Stimulated activated CD4-positive, alpha-beta T cell treated with anti-CD3 and anti-CD28 coated beads, Interleukin-4, amount 100 ng/mL, for 1 hour (primary cell): ENCODE measurements at regions not wholly inside any gene's neighbourhood (a gene's known extent, or its start where the extent isn't known, plus 50 kb on each side); places are given as distances from the start of the nearest gene placed in this dataset.
"Not testable (repeated sequence)": the region's sequence is repeated elsewhere in the genome, so short reads cannot be mapped to it uniquely, and the experiment has no call there.

Experiments used
- DNase-seq: peaks from one replicate; pipeline ENCODE4 v3.0.0-alpha.2; 2020

DNA sequence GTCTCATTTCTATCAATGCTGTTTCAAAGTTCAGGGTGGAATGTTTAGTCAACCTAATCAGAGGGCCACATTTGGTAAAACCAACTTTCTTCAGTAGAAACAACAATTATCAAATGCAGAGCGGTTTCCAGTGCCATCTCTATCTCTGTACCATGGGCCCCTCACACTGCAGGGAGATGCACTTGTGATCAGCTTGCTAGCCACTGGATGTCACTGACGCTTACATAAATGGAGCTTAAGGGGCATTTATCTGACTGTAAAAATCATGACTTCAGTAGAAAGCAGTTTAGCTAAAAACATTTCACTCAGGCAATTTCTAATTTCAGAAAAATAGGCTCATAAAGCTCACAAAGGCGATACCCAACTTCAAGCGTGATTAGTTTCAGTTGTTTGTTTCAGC lies 678.0 kb downstream of the ZEB2 start:
- no peak for DNase-seq

DNA sequence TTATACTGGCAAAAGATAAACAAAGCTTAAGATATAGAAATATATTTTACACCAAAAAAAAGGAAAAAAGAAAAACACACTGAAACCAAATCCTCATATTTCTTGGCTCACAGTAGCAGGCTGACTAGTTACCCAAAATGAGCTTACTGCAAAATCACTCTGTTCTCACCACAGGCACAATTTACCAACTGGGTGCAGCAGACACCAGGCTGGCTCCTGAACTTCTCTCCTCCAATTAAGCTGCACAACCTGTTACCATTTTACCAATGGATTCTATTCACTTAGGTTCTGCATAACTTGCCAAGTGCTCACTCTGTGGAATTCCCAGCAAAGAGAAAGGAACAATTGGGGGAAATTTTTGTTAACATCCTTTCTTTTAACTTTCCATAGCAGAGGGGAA lies 679.3 kb downstream of the ZEB2 start:
- DNase-seq: no peak

DNA sequence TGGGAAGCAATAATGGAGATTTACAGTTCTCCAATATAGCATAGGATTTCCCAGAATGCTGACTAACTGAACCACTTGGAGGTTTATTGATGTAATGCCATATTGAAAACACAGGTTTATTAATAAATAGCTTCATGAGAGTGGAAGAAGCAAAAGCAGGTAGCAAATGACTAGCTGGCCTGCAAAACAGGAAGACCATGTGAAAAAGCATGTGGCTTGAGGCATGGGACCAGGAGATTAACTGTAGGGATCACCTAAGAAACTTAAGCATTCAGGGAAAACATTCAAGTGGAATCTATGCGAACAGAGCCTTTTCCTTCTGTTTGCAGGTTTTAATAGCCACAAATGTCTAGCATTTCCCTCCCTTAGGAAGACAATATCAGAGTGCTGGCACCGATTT lies 679.7 kb downstream of the ZEB2 start:
- DNase-seq: no peak

DNA sequence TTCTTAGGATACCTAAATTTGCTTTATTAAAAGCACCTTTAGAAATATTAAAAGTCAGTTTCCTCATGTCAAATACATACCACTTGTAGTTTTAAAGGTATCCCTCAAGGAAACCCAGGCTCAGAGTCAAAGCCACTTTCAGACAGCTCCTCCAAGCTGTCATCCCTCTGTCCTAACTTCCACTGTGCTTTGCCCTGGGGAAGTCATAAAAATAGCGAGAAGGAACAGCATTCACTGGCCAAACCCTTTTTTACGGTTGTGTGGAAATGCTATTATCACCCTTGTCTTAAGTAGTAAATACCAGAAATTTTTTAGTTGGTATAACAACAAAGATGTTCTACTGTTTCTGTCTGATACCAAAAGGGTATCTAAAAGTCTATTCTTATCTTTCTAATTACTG lies 680.5 kb downstream of the ZEB2 start:
- no peak for DNase-seq

DNA sequence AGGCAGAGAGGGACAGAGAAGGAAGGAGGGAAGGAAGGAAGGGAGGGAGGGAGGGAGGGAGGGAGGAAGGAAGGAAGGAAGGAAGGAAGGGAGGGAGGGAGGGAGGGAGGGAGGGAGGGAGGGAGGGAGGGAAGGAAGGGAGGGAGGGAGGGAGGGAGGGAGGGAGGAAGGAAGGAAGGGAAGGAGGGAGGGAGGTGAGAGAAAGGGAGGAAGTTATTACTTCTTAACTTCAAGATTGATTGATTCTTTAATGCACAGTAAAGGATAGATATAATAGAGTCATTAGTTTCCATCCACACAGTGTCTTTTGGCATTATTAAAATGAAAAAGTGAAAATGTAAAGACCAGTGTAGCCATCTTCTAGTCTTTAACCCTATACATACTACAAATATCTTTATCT lies 682.9 kb downstream of the ZEB2 start:
- not testable (repeated sequence) for DNase-seq

DNA sequence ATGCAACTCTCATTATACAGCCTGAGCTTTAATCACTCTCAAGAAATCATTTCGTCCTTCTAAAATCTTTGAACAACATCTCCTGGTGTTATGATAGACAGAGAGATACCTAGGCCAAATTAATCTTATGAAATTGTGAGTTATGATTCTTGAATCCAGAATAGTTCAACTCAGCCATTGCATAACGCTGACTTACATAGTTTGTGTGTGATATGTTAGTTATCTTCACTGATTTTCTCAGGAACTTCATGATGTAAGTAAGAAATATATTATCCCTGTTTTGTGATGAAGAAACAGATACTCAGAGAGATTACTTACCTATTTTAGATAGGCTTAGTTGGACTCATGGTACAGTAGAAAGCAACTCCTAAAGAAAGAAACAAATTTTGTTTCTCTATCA lies 684.4 kb downstream of the ZEB2 start:
- DNase-seq: no peak

DNA sequence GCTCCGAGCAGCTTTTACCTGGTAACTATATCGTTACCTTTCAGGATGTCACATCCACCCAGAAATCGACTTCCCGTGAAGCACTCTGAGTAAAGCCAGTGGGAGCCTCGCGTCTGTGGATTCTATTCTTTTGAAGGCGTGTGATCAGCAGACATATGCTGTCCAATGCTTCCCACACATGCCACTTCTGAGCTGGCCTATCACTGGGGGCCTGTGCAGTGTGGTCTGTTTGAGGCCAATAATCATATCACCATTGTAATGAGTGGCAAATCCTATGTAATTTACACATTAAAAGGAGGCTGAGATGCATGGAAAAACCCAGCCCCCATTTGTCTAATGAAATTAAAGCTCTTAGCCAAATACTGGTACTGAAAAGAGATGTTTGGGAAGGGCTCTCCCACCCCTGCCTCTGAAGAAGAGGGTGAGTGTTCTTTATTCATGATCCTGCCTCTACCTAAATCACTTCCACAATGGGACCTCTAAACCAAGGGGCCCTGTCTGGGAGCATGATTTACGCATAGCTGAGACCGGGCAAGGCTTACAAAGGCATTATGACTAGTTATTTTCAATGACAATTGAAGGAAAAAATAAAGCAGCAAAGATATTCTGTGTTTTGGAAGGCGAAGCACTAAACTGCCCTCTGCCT lies 686.8 kb downstream of the ZEB2 start:
- no peak for DNase-seq

DNA sequence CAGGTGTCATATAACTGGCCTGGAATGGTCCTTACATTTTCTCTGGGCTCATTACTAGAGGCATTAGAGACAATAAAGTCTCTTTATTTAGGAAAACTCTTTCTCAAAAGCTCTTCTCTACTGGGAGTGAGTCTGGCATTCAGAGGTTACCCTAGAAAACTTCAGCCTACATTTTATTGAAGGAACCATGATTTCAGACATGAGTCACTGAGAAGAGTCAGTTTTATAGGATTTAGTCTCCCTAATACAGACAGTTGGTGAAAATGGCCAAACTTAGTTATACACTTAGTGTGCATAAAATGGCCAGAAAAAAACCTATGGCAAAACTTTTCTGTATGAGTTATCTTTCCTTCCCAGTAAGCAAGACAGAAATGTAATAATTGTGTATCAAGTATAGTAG lies 689.4 kb downstream of the ZEB2 start:
- DNase-seq: no peak

DNA sequence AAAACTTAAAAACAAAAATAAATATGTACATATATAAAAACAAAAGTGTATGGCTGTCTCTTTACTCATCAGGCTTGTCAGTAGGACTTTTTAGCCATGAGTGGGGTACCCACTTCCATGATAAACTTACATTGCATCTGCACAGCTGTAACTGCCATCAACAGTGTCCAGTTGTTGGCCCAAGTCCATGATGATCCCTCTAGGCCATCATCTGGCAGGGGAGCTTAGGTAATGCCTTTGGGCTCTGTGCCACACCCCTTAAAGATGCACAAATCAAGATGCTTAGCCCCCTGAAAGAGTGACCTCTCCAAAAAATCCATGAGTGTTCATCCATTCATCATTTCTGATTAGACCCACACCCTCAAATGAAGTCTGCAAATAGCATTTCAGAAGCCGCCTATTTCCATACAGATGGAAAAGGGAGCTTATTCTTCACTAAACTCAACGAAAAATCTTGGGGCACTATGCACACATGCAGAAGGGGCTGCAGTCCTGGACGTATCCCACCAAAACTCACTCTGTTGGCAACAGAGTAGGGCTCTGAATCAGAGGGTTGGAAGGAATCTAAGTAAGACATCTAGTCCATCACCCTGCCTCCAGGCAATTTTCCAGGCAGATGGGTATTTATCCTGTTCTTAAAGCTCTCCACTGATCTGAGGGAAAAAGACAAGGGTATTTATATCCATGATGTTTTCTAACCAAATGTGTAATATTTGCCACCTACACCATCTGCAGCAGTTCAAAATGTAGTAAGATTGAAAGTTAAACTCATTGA lies 691.0 kb downstream of the ZEB2 start:
- DNase-seq: no peak

DNA sequence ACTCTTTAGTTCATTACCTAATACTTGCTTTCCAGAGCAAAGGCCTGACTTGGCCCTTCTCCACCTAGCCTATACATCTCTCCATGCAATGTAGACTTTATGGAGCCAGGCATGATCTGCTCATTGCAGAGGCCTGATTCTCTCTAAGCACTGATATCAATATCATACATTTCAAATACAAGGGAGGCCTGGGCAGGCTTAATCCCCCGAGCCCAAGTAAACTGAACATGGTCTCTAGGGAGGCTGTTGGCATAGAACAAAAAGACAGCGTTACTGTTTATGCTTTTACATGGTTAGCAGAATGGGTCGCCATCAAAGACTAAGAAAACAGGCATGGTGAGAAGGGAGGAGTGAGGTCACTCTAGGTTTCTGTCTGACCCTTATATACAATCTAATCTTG lies 695.1 kb downstream of the ZEB2 start:
- no peak for DNase-seq

DNA sequence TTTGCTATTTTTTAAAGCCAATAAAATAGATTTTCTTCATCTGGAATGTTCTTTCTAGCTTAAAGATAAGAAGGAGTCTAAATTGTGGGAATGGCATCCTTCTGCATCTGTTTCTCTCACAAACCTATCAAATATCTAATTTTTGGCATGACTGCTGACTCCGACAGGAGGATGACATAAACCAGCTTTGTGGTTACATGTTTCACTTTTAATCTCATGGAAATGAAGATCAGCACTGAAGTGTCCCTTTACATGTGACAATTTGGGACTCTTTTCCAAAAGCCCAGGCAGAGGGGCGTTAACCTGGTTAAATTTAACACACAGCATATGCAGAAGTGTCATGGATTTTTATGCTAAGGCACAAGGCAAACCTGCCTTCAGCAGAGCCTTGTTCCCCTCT lies 694.7 kb downstream of the ARHGAP15 start:
- DNase-seq: no peak

DNA sequence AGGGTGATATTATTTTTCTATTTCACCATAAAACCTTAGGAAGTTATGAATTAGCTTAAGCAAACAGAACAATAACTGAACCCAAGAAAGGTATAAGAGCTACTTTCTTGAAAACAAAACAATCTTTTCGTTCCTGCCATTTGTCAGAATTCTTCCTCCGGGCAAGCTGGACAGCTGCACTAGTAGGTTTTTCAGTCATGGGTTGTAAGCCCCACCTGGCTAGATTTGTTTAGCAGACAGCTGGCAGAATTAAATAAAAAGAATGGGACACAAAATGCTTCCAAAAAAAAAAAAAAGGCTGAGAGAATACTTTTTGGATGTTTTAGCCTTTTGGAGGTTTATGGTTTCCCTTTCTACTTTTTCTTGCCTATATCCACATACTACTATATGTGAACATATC lies 694.1 kb downstream of the ARHGAP15 start:
- no peak for DNase-seq

DNA sequence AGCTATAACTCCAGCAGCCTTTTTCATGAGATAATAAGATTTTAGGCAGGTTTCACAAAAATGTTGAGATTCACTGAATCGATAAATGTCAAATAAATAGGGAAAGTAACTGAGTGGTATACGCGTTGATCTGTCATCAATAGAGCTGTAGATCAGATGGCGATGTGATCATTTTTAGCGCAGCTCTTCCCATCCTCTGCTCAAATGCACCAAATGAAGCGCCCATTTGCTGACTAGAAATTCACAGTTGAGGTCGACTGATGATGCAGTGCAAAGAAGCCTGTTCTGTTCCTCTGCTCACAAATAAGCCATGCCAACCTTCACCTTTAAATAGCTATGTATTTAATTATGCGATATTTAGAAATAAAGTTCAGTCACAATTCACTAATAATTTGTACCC lies 693.5 kb downstream of the ARHGAP15 start:
- no peak for DNase-seq

DNA sequence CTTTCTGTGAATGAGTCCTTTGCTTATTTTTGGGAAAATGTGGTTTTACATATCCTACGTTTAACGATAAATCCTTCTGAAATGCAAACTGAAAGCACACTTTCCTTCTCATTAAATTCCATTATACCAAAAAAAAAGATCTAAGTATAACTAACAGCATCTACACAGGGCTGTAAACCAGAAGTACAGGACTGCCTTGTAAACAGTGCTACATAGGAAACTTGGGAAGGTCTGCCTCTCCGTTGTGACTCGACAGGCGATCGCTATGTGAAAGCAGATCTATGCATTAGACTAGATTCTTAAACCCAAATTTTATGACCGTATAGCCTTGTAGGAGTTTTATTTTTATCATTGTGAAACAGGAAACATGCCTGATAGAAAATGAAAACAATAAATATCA lies 690.5 kb downstream of the ARHGAP15 start:
- DNase-seq: no peak

DNA sequence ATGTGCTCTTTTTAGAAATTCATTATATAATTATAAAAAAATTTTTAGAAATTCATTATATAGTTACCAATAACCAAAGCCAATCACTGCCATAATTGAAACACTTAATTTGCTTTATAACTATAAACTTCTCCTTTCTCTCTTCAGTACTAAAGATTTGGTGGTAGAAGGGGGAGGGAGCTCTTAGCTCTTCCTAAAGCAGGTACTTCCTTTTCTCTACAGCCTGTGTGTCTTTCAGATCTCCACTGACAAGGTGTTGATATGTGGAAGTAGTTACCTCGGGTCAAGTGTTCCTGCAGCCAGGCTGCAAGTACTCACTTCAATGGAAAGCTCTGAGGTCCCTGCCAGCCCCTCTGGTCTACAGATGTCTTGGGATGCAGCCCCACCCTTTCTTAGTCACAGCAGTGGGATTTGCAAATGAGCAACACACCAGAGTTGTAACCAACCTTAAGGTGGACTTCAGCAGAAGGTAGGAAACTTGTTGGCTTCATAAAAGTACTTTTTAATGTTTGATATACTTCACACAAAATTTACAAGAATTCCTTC lies 690.0 kb downstream of the ARHGAP15 start:
- no peak for DNase-seq
